GM18951 (cell line): ENCODE measurements at regions not wholly inside any gene's neighbourhood (a gene's known extent, or its start where the extent isn't known, plus 50 kb on each side); places are given as distances from the start of the nearest gene placed in this dataset.

ENCODE experiments used
- POLR2A ChIP-seq: IDR thresholded peaks from 4 replicates; pipeline ENCODE4 v1.6.1; 2011; ENCODE audit warnings: mild to moderate bottlenecking; ENCODE audit not compliant: insufficient read length, insufficient read depth; ENCODE audit errors: extremely low read depth
- in situ Hi-C: fragments of 300-500 bp; cut with MboI; formaldehyde crosslinking; loops from one replicate; pipeline ENCODE4 v1.12.0; 2022; ENCODE audit warnings: low sequenced_read_pairs, mixed read lengths, inconsistent platforms; ENCODE audit not compliant: unreplicated experiment

DNA sequence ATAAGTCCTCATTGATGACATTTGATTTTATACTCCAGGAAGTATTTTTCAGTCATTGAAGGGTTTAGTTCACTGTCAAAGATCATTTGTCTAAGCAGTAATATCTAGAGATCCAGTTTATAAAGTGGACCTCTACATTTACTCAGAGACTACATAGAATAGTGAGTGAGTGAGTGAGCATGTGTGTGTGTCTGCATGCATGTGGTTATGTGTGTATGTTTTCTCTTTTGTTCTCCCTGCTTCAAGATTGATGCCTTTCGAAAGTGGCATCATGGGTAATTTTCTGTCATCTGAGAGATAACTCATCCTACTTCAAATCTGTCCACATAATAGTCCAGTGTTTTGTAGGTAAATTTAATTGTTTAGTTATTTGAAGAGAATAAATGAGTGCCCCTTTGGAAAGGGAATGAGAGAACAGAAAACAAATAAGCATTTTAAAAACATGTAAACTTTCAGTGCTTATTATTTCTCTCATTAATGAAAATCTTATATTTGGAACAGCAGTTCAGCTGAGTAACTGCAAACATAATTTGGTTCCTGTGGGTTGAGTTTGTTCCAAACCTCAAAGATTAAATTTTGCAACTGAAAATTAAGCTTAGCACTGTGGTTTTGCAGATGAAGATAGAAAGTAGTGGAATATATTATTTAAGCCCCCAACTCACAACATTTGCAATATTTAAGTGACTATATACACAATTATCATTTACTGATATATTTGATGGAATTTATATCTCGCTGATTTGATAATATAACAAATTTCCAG lies 1295.1 kb upstream of the C9orf72 start:
- in situ Hi-C loops, result no loop called here
- no peak for TF ChIP-seq POLR2A

GRCh38 chr9:28882529-28882928 lies 1309.2 kb upstream of the C9orf72 start:
- in situ Hi-C loops, result no loop called here
- no peak for TF ChIP-seq POLR2A

DNA sequence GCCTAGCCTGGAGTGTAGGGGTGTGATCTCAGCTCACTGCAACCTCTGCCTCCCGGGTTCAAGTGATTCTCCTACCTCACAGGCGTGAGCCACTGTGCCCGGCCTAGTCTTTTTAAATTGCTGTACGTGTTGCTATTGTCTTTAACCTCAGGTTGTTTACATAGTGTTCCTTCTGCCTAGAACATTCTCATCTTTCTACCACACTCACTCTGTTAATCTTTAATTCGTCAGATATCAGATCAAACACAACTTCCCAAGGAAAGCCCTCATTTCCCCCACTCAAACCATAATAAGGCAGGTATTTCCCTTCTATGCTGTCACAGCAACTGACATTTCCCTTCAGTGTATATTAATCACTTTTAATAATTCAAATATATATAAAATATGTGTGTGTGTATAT lies 1310.0 kb upstream of the C9orf72 start:
- in situ Hi-C loops, result no loop called here
- no peak for TF ChIP-seq POLR2A

GRCh38 chr9:28887188-28887884 lies 1314.1 kb upstream of the C9orf72 start:
- TF ChIP-seq POLR2A, result no peak

DNA sequence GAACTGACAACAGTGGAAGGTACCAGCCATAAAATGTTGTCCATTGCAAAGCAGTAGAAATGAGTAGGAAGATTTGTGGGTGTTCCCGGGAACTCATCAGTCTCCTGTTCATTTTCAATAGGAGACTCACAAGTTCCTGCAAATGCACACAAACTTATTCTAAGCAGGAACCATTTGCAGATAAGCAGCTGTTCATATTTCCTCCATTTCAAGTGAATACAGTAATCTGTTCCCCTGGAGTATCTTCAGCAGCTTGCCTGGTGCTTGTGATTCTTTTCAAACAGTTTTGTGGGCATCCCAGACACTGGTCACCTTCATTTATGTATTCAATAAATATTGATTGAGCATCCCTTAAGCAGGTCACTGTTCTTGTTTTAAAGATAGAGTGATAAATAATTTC lies 1315.5 kb upstream of the C9orf72 start:
- in situ Hi-C loops, result no loop called here
- no peak for TF ChIP-seq POLR2A

More at GRCh38 chr9:28887188-28887884, 1314.1 kb upstream of the C9orf72 start:
- in situ Hi-C loops, result no loop called here

DNA sequence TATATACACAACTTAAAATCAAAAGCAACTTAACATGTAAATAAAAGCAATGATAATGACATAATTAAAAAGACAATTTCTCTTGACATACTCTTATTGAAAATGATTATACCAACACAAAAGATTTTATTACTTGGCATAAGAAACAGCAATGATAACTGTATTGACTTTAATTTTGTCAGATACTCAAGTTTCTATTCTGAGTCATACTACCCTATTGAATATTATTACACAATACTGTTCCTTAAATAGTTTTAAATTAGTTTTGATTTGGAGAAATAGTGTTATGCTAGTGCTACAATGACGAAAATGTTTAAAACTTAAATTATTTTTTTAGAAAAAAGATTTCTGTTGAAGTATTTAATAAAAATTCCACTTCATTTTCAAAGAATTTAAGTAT lies 1319.3 kb upstream of the C9orf72 start:
- in situ Hi-C loops, result no loop called here
- no peak for TF ChIP-seq POLR2A

DNA sequence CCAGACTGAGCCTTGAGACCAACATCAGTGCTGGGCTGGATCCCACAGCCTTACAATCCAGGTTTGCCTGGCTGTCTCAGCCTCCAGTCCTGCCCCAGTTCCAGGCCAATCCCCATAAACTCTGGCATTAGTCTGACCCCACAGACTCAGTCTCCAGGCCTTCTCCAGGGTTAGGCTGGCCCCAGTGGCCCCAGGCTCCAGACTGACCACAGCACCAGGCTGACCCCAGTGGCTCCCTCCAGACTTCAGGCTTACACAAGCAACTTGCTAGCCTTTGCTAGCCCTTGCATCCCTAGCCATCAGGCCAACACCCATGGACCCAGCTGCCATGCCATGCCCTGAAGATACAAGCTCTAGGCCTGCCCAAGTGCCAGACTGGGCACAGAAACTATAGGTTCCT lies 1326.0 kb upstream of the C9orf72 start:
- TF ChIP-seq POLR2A, result no peak
- in situ Hi-C loops, result no loop called here

DNA sequence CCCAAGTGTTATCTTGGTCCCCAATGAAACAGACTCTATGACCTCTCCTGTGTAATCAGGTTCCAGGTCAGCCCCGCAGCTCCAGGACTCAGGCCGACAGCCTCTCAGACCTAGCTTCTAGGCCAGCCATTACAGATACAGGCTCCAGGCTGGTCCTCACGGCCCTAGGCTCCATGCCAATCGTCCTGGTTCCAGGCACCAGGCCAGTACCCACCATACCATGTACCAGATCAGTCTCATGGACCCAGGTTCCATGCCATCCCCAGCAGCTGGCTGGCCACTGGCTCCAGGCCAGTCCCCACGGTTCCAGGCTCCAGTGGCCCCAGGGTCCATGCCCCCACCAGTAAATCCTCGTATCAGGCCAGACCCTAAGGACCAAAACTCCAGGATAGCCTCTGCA lies 1326.6 kb upstream of the C9orf72 start:
- in situ Hi-C loops, result no loop called here
- no peak for TF ChIP-seq POLR2A

GRCh38 chr9:28900406-28900805 lies 1327.1 kb upstream of the C9orf72 start:
- in situ Hi-C loops, result no loop called here
- no peak for TF ChIP-seq POLR2A

GRCh38 chr9:28909526-28909925 lies 1336.2 kb upstream of the C9orf72 start:
- TF ChIP-seq POLR2A, result no peak
- in situ Hi-C loops, result no loop called here

- TF ChIP-seq POLR2A, result no peak
- in situ Hi-C loops, result no loop called here
Observed at GRCh38 chr9:28912621-28913020, 1339.3 kb upstream of the C9orf72 start.

DNA sequence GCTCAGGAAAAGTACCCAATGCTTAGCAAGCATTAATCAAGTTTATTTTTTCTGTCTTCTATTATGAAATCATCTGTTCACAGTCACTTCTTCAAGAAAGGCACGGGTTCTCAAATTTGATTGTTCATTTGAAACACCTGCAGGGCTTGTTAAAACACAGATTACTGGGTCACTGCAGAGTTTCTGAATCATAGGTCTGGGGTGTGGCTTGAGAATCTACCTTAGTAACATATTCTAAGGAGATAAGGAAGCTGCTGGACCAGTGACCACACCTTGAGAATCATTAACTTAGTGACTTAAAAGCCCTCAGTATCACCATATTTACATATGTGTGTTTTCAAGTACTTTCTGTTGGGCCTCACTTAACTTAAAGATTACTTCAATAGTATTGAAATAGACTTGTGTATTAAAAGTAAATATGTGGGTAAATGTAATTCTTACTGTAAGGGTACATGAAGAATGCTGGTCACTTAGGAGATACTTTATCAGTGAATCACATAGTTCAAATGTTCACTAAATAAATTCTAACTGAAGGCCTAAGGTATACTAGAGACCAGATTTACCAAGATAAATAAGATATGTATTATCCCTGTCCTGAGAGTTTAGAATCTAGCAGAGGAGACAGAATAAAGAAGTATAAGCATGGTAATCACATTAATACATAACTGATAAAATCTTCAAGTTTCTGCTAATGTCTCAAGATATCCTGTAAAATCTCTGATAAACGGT lies 1342.1 kb upstream of the C9orf72 start:
- in situ Hi-C loops, result no loop called here
- TF ChIP-seq POLR2A, result no peak

GRCh38 chr9:28916348-28916747 lies 1343.1 kb upstream of the C9orf72 start:
- in situ Hi-C loops, result no loop called here

More at GRCh38 chr9:28916348-28916747, 1343.1 kb upstream of the C9orf72 start:
- TF ChIP-seq POLR2A, result no peak
